GM18868 (cell line): ENCODE measurements at regions not wholly inside any gene's neighbourhood (a gene's known extent, or its start where the extent isn't known, plus 50 kb on each side); places are given as distances from the start of the nearest gene placed in this dataset.

Experiments
- ATAC-seq: cut with Tn5 transposase; IDR thresholded peaks from one replicate; pipeline ENCODE4 v1.9.1; 2021; ENCODE audit warnings: mild to moderate bottlenecking, moderate library complexity; ENCODE audit not compliant: unreplicated experiment

DNA sequence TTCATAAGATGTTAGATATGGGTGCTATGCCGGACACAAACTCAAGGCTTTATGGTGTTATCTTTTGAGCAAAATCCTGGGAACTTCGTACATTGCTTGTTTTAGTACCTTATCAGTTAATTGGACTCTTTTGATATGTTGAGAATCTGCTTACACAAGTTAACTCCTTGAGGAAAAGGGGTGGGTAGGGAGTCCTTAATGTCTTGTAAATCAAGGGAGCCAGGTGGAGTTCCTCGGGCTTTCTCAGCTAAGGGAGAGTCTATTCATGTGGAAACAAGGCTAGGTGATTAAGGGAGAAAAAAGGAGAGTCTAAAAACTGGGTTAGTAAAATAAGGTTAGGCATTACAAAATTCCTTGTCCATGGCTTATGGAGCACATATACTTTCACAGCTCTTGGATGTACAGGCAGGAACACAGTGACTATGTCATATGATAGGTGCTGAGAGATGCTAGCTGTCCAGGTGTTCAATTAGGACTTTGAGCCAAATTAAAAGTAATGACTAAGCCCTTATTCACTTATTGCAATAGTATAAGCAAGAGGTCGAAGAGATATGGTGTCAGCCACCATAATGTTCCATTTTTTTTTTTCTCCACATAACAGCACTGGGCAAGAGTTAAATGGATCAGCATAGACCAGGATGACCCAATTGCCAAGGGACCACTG, 59.5 kb upstream of the DYNAP start:
- no peak for ATAC-seq

DNA sequence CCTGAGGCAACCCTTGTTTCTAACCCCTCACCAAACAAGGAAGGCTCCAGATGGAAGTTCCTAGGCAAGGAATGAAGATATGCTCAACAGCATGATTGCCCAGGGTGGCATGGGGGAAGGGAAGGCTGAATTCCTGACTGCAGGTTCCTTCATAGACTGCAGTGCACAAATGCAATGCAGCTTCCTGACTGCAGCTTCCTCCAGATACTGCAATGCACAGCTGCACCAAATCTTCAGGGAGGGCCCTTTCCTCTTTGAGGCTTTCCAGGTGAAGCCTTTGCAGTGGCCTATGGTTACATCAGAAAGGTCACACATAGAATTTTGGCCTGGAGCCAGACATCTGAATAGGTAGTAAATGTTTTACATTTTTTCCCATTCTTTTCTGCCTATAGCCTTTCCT, 58.8 kb upstream of the DYNAP start:
- ATAC-seq: no peak

DNA sequence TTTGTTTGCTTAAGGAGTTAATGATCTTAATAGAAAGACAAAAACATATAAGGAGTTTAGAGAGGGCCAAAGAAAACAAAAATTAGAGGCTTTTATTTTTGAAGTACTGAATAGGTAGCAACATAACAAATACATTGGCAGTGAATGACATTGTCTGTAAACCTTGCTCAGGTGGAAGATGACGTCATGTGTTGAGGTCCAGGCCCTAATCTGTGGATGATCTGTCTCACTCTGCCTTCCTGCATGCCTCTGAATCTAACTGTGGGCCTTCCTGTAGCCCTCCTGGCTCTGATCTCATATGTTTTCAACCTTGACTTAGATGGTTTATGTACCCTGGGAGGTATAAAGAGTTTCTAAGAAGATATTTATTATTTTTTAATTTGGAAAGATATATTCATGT, 58.1 kb upstream of the DYNAP start:
- ATAC-seq: no peak
